NCI-H69 (cell line): ENCODE measurements at regions not wholly inside any gene's neighbourhood (a gene's known extent, or its start where the extent isn't known, plus 50 kb on each side); places are given as distances from the start of the nearest gene placed in this dataset.
"Not testable (repeated sequence)": the region's sequence is repeated elsewhere in the genome, so short reads cannot be mapped to it uniquely, and the experiment has no call there.

ENCODE experiments used
- DNase-seq: peaks from one replicate; lab custom pipeline; 2025; lab: John Stamatoyannopoulos, UW

DNA sequence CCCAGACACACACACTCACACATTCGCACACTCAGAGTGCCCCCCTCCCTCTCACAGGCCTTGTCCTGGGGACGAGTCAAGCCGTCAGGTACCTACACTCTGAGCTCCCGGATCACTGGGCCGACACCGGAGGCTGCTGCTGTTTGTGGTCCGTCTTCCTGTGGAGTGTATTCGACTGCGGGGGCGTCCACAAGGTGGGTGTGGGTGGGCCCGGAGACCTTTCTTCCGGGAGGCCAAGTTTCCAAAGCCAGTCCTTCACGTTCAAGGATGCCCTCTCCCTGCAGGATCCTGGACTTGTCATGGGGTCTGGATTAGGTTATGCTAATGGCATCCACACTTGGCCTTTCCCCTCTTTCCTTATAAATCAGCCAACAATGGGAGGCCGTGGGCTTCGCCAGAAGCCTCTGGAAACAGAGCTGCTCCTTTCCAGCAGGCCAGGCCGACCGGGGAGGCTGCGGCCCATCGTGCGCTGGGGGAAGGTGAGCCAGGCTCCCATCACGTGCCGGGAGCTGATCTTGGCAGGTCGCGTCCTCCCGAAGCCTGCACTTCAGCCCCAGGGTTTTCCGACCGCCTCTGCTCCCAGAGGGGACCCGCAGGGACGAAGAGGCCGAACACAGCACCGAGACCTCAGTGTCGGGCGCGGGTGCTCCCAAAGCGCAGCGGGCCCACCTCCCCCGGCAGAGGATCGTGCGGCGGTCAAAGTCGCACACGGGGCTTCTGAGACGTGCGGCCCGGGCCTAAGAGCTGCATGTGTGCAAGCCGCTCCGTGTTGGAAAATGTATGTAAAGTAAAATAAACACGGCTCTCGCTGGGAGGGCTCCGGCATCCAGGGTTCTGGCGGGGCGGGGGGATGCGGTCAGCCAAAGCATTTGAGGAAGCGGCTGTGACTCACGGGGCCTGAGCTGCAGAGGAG is 196.5 kb upstream of the ZNF469 start:
- not testable (repeated sequence) for DNase-seq

GRCh38 chr16:88186889-88187870 is 195.6 kb upstream of the ZNF469 start:
- not testable (repeated sequence) for DNase-seq

- not testable (repeated sequence) for DNase-seq
Observed at GRCh38 chr16:88188171-88188895, 194.4 kb upstream of the ZNF469 start.

- DNase-seq, result not testable (repeated sequence)
Observed at GRCh38 chr16:88190592-88191095, 192.1 kb upstream of the ZNF469 start.

- DNase-seq, result not testable (repeated sequence)
Observed at GRCh38 chr16:88191168-88191567, 191.6 kb upstream of the ZNF469 start.

DNA sequence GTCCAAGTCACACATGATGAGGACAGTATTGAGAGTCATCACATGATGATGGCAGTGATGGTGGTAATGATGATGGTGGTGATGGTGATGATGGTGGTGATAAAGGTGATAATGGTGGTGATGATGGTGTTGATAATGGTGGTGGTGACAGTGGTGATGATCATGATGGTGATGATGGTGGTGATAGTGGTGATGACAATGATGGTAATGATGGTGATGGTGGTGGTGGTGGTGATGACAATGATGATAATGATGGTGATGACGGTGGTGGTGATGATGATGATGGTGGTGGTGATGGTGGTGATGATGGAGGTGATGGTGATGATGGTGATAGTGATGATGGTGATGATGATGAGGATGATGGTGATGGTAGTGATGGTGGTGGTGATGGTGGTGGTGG is 190.2 kb upstream of the ZNF469 start:
- no peak for DNase-seq

GRCh38 chr16:88193706-88194396 is 188.9 kb upstream of the ZNF469 start:
- peak; percentile 21 for DNase-seq

GRCh38 chr16:88194397-88195268 is 188.1 kb upstream of the ZNF469 start:
- no peak for DNase-seq

- no peak for DNase-seq
Observed at GRCh38 chr16:88195269-88195705, 187.5 kb upstream of the ZNF469 start.

- DNase-seq, result no peak
Observed at GRCh38 chr16:88195911-88196465, 186.8 kb upstream of the ZNF469 start.

GRCh38 chr16:88196471-88197400 is 186.0 kb upstream of the ZNF469 start:
- DNase-seq, result no peak

GRCh38 chr16:88197481-88198456 is 185.0 kb upstream of the ZNF469 start:
- peak; percentile 1 for DNase-seq

DNA sequence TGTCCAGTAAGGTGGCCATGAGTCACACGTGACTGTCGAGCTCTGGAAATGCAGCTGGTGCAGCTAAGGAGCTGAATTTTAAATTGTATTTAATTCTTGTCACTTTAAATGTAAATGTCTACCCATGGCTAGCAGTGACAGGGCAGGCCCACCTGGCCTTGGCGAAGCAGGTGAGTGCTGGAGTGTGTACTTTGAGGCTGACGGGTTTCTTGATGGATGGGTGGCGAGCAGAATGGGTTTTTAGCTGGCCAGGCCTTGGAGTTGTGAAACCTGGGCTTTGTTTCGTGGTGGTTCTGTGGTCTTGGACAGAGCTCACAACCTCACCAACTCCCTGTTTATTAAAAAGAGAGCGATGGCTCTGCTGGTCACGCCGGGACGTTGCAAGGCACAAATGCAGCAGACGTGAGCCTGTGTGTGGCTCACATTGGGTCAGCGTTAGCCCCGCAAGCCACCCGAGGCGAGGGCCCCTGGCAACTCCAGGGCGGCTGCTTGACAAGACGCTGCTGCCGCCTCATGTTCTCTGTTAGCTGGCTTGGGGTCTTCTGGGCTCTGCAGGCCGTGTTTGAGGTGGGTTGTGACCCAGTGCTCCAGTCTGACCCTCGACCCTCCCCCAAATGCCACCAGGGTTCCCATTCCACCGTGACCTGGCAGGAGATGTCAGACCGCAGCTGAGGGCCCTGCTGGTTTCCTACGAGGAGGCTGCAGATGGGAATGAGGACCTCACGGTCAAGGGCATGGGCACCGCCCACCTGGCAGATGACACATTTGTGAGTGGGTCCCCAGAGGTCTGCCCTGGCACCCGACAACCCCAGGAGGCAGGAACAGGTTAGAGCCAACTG is 184.1 kb upstream of the ZNF469 start:
- DNase-seq, result not testable (repeated sequence)

- not testable (repeated sequence) for DNase-seq
Observed at GRCh38 chr16:88199296-88200153, 183.2 kb upstream of the ZNF469 start.

DNA sequence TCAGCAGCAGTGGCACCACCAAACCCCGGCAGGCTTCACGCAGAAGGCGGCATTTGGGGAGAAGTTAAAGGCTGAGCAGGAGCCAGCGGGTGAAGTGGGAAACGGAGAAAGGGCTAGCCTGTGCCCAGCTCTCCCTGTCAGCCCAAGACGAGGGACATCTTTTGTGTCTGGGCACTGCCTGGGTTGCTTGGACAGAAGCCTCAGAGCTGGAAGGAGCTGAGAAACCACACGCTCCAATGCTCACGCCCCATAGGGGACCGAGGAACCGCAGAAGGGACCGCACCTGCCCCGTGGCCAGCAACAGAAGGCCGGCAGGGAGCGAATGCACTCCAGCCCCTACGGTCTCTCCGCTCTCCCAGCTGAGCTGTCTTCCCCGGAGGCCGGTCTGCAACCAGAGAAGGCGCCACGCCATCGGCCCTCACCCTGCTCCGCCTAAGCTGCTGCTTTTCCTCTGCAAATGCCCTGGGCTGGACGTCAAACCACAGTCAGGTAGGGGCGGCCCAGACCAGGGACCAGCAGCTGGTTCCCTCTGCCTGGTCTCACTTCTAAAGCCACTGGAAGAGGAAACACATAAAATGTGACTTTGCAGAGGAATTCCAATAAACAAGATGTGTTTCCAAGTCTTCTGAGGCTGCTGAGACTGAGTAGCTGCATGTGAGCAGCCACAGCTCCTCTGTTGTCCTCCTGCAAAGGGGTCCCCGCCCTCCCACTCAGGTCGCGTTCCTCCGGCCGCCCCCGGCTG is 182.4 kb upstream of the ZNF469 start:
- DNase-seq, result not testable (repeated sequence)
